Stimulated activated naive CD4-positive, alpha-beta T cell (primary cell): ENCODE measurements at regions not wholly inside any gene's neighbourhood (a gene's known extent, or its start where the extent isn't known, plus 50 kb on each side); places are given as distances from the start of the nearest gene placed in this dataset.
"Not testable (repeated sequence)": the region's sequence is repeated elsewhere in the genome, so short reads cannot be mapped to it uniquely, and the experiment has no call there.

ENCODE experiments used
- DNase-seq, 6 experiments: peaks; one replicate each; lab custom pipeline; 2025; lab: John Stamatoyannopoulos, UW

- no peak for DNase-seq
Measured at GRCh38 chr5:99308131-99308530, 379.3 kb upstream of the CHD1 start.

- no peak for DNase-seq
Measured at GRCh38 chr5:99305045-99305580, 376.3 kb upstream of the CHD1 start.

DNA sequence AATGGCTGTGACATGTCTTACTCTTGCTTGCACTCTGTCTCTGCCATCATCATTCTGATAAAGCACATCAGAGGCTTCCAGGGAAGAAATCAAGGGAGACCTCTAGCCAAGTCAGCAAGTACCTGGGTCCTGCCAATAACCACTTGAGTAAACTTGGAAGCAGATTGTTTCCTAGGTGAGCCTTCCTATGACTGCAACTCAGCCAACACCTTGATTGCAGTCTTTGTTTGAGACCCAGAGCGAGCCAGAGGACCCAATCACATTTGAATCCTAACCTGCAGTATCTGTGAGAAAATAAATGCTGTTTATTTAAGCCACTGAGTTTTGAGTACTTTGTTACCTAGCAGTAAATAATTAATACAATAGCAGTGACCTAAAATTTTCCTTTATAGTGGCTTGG is 356.8 kb upstream of the CHD1 start:
- no peak for DNase-seq

GRCh38 chr5:99275128-99275527 is 346.3 kb upstream of the CHD1 start:
- no peak for DNase-seq

GRCh38 chr5:99272576-99272975 is 343.8 kb upstream of the CHD1 start:
- DNase-seq = no peak

DNA sequence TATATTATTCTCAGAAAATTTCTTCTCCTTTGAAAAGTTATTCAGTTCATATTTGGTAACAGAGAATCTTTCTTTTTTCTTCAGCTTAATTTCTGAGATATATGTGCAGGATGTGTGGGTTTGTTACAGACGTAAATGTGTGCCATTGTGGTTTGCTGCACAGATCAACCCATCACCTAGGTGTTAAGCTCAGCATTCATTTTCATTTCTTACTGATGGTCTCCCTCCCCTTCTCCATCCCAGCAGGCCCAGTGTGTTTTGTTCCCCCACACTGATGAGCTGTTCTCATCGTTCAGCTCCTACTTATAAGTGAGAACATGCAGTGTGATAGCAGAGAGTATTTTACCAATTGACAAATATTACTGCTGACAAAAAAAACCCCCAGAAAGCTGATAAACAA is 330.0 kb upstream of the CHD1 start:
- DNase-seq = no peak

- DNase-seq = no peak
Measured at GRCh38 chr5:99248066-99248465, 319.3 kb upstream of the CHD1 start.

DNA sequence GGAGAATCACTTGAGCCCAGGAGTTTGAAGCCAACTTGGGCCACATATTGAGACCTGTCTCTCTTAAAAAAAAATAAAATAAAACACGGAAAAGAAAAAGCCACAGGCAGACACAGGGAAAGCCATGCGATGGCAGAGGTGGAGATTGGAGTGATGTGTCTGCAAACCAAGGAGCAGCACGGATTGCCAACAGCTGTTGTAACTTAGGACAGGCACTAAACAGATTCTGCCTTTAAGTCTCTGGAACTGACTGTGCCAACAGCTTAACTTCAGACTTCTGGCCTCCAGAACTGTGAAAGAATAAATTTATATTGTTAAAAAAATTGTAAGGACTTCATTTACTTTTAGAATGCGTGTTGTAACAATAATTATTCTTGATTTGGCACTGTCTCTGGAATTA is 318.5 kb upstream of the CHD1 start:
- no peak for DNase-seq

- no peak for DNase-seq
Measured at GRCh38 chr5:99243111-99243510, 314.3 kb upstream of the CHD1 start.

GRCh38 chr5:99239826-99240360 is 311.1 kb upstream of the CHD1 start:
- DNase-seq = no peak

- DNase-seq = no peak
Measured at GRCh38 chr5:99191206-99191745, 262.5 kb upstream of the CHD1 start.

DNA sequence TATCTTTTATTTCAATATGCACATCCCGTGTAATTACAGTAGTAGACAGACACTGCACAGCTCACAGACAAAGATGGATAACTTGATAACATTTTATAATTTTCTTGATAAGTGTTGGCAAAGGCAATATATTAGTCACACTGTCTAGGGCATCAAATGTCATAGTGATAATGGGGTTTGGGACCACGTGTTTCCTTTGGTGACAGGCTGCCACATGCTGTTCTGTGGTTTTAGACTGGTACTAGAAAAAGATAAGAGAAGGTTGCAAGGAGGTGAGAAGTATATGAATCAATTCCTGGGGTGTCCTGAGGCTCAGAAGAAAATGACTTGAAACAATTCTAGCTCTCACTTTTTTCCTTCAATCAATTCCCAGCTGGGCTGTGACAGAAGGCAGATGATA is 258.8 kb upstream of the CHD1 start:
- no peak for DNase-seq

- DNase-seq = no peak
Measured at GRCh38 chr5:99179206-99179605, 250.4 kb upstream of the CHD1 start.

DNA sequence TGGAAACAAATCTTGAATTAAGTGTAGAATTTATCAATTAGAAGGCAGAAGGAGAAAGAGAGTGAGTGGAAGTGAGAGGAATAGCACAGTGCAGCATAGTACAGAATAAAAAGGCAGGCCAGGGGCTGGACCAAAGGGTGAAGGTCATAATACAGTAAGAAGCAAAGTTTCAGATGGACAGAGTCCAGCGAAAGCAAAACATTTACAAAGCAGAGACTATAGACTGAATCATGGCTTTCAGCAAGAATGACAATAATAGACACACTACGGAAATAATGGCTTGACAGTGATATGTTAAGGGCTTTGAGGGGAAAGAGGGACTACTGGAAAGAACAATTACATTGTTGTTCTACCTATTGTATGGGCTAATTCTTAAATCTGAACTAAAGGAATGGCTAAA is 249.0 kb upstream of the CHD1 start:
- no peak for DNase-seq

DNA sequence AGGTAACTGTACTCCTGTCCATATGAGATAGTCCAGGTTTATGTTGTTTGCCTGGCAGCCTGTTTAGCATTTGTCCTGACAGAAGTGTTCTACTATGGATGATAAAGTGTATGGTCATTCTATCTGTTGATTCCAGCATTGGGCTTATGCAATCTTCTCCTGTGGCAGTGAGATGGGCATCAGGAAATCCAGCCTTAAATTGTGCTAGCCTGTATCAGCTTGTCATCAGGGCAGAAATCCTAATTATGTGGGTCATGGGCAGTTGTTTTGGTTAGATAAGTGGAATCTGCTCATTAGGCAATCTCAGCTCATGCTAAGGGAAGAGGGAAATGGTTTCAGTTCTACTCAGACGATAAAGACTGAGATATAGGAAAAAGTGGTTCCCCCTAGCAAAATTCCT is 247.4 kb upstream of the CHD1 start:
- no peak for DNase-seq

DNA sequence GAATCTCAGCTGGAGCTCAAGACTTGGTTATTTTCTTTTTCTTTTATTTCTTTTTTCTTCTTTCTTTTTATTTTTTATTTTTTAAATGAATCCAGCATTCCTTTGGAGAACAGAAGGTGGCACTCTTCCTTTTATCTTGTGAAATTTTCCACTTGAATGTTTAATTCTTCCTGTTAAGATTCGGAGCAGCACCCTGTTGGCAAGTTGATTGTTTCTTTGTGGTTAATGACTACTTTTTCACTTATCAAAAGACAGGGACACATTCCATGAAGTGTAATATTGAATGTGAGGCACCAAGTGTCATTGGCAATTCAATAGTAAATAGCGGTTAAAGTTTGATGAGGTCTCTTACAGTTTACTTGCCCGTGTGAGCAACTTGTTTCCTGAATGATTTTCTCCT is 240.5 kb upstream of the CHD1 start:
- DNase-seq = no peak

- DNase-seq = not testable (repeated sequence)
Measured at GRCh38 chr5:99161538-99161937, 232.7 kb upstream of the CHD1 start.

GRCh38 chr5:99156688-99157087 is 227.9 kb upstream of the CHD1 start:
- DNase-seq = no peak

DNA sequence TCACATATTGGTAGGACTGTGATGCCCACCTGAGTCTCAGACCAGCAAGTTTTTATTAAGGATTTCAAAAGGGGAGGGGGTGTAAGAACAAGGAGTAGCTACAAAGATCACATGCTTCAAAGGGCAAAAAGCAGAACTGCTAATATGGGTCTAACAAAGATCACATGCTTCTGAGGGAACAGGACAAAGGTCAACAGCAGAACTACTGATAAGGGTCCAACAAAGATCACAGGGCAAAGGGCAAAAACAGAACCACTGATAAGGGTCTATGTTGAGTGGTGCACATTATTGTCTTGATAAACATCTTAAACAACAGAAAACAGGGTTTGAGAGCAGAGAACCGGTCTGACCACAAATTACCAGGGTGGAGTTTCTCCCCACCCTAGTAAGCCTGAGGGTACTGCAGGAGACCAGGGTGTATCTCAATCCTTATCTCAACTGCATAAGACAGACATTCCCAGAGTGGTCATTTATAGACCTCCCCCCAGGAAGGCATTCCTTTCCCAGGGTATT is 214.5 kb upstream of the CHD1 start:
- DNase-seq = not testable (repeated sequence)

DNA sequence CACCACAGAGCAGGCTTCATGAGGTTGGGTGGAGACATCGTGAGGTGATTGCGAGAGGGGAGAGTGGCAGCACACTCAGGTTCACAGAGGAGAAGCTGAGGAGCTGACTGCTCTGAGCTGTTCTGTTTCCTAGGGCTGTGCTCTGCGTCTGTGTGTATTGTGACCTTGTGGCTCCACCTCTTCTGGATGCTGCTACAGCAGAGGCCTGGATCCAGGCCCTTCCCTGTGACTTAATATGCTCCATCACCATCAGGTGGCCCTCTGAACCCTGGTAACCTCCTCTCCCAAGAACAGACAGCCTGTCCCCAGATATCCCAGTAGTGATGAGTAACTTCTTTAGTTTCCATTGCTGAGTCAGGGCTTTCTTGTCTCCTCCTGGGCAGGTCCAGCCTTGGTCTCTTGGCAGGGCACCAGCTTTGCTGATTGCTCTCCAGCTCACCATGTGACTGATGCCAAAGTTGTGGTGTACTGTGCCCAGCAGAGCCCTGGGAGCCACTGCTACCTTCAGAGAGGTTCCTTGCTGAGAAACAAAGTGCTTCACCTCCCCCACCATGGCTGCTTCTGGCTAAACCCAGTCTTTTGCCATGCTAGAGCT is 212.8 kb upstream of the CHD1 start:
- DNase-seq = no peak

- DNase-seq = no peak
Measured at GRCh38 chr5:99138911-99139310, 210.1 kb upstream of the CHD1 start.

- no peak for DNase-seq
Measured at GRCh38 chr5:99133921-99134320, 205.1 kb upstream of the CHD1 start.

DNA sequence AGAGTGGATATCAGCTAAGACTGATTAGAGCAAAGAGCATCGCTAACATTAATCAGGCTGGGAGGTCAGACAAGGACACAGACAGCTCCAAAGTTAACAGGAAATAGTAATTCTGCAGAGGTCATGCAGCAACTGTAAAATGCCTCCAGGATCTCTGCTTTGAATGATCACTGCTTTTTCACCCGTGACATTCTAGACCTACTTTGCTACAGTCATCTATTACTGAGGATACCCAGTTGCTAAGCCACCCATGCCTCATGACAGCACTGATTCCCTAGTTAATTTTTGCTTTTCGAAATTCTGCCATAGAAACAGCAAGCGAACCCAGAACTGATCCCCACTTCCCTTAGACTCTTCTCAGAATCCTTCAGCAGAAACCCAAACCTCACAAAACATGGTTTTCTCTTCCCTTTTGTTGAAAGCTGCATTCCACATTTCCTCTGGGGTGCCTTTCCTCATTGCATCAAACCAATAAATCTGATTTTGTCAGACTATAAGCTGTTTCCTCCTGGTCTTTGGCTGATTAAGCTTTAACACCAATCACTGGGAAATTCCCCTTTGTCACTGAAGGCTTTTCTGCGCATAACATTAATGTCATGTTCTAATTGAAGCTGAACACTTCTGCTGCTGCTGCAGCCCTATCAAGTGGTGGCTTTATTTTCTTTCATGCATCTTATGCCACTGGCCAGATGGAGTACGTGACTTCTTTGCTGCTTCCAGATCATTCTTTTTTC is 201.1 kb upstream of the CHD1 start:
- DNase-seq = no peak
